GM11168 (cell line): ENCODE measurements at regions not wholly inside any gene's neighbourhood (a gene's known extent, or its start where the extent isn't known, plus 50 kb on each side); places are given as distances from the start of the nearest gene placed in this dataset.

Experiments
- in situ Hi-C: fragments of 300-500 bp; cut with MboI; formaldehyde crosslinking; loops from one replicate; pipeline ENCODE4 v1.12.0; 2022; ENCODE audit warnings: low sequenced_read_pairs; ENCODE audit not compliant: unreplicated experiment

DNA sequence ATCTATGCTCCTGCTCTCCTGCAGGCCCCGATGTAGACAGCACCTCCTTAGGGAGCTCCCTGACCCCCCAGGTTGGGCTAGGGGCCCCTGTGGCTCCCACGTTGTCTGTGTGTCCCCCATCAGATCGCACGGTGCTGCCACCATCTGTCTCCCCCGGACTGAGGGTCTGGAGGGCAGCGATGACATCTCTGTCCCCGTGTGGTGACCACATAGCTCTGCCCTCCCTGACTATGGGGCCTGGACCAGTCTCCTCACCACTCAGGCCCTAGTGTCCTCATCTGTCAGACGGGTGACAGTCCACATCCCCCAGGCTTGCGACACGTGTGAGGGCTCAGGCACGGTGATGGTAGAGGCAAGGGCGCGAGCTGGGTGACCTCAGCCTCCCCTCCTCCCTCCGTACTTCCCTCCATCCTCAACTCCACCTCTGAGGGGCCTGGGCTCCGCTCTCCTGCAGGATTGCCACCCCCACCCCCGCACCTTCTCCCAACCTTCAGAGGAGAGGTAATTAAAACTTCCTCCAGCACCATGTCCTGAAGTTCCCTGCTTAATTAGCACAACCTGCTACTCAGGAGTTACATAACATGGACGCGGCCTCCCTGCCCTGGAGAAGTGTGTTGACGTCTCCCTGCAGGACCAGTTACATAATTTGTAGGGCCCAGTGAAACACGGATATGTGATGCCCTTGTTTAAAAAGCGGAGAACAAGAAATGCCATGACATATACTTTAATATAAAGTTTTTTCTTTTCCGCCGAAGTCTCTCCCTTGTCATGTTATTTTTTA, 288.2 kb downstream of the PTPRU start:
- in situ Hi-C loops, result no loop called here

- in situ Hi-C loops, result no loop called here
Measured at GRCh38 chr1:29523576-29523975, 287.3 kb downstream of the PTPRU start.

GRCh38 chr1:29523136-29523535, 286.8 kb downstream of the PTPRU start:
- in situ Hi-C loops, result no loop called here

GRCh38 chr1:29521811-29522580, 285.7 kb downstream of the PTPRU start:
- in situ Hi-C loops, result no loop called here

DNA sequence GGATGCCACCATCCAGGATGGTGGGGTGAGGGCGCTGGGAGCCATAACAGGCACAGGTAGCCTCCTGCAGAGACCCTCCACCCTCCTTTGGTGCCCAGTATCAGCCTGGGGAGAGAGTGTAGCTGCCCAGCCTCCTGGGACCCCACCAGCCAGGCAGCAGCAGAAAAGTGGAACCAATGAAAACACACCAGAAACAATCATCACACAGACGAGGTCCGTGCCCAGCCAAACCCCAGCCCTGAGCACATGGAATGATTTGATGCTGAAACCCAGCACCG, 285.1 kb downstream of the PTPRU start:
- in situ Hi-C loops, result no loop called here

DNA sequence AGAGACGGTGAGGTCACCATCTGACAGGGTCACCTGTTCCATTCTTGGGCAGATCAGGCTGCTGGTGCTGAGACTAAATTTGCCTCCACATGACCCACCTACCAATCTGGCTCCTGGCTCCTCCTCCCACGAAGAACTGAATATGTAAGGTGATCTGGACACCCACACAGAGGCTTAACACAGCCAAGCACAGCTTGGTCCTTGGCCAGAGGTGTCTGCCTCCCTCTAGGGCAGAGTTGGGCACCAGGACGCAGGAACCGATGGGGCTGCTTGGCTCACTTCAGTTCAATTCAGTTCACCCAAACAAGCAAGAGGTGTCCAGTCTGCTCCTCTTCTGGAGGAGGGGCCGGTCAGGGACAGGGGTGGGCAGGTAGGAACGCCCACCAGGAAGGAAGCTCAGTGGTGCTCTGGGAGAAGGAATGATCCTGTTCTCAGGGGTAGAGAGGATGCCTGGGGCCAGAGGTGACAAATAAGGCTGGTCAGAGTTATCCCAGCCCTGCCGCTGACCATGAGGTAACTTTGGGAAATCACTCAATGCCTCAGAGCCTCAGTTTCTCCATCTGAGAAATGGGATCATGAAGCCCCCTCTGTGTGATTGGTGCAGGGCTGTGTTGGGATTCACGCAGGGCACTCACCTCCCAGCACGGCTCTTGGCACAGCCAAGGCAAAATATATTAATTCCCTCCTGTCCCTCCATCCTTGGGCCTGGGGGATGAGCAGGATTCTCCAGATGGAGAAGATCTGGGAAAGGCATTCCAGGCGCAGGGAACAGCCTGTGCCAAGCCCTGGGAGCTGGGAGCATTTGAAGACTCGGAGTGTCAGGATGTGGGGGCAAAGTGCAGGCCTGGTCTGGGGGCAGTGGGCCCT, 284.5 kb downstream of the PTPRU start:
- in situ Hi-C loops, result no loop called here

DNA sequence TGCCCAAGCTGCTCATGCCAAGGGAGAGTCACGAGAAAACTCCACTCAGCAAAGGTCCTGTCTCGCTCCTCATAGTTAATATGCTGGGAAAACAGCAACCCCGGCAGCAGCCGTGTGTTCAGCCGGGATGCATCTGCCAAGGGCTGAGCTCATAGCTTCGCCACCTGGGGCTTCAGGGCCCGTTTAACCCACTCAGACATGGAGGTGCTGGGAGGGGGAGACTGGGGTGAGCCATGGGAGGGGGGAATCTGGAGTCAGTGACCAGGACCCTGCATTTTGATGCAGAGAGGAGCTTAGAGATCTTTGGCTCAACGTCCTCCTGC, 283.4 kb downstream of the PTPRU start:
- in situ Hi-C loops, result no loop called here

GRCh38 chr1:29519108-29519787, 282.9 kb downstream of the PTPRU start:
- in situ Hi-C loops, result no loop called here

DNA sequence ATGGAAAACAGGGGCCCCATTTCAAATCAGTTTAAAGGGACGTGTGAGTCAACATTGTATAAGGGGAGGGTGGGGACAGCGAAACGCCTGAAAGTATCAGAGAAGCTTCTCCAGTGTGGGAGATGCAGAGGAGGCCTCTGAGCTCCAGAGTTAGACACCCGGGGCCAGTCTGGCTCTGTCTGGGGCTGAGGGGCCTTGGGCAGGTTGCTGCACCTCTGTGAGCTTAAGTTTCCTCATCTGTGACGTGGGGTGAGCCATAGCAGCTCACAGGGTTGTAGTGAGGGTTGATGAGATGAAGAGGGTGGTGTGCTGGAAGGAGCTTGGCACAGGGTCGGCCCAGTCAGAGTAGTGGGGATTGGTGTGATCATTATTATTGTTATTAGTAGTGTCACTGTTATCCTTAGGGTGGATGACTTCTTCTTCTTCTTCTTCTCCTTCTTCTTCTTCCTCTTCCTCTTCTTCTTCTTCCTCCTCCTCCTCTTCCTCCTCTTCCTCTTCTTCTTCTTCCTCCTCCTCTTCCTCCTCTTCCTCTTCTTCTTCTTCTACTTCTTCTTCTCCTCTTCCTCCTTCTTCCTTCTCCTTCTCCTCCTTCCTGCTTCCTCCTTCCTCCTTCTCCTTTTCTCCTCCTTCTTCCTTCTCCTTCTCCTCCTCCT, 282.0 kb downstream of the PTPRU start:
- in situ Hi-C loops, result no loop called here

DNA sequence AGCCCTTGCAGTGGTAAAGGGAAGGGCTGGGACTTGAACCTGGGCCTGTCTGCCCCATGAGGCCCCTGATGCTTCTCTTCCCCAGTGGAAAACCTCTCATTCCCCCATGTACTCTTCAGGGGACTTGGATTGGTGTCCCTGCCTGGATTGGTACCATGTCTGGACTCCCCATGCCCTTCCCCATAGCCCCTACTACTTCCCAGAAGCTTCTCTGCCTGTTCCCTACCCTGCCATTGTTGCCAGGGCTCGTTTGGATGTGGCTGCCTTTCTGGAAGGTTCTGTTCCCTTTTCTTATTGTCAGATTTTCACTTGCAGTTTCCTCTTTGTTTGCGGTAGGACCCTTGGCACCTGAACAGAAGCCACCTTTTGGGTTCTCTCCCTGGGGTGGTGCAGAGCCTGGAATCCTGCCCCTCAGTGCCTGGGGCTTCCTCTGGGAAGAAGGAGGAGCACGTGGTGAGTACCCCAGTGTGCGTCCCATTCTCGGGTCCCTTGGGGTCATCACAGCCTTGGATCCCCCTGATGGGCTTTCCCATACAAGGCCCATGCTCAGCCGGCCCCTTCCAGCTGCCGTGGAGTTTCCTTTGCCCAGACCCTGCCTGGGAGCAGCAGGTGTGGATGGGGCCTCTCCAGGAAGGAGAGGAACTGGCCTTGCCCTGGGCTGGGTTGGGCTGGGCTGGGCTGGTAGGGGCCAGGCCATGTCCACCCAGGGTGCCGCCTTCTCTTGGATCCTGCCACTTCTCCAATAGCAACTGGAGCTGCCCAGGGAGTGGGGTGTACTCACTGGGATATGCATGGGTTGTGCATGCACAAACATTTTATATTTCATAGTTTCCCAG, 281.1 kb downstream of the PTPRU start:
- in situ Hi-C loops, result no loop called here

DNA sequence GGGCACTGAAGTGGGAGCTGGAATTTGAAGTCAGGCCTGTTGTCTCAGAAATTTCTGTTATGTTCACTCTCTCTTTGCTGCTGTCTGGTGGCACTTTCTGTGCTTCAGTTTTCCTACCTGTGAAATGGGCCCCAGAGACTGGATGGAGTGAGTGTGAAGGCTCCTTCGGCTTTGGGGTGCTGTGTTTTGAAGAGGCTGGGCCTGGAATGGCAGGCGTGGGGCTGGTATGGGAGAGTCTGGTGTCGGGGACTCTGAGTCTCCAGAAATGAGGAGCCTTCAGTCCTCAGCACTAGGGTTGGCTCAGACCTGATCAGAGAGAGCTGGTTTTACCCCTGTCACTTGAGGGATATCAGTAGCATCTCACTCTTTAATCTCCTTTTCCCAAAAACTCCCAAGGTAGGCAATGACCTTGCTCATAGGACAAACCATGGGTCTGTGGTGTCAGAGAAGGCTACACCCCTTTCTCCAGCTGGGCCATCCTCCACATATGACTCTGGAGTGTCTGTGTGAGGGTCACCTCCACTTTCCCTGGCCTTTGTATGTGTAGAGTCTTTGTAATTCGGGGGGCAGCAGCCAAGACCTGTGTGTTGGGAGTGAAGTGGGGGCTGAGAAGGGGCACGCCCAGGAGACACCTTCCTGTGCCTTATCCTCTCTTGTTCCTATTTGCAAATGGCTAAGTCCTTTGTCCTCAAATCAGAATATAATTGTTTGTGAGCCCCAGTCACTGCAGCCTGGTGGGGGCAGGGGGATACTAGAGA, 279.9 kb downstream of the PTPRU start:
- in situ Hi-C loops, result no loop called here

DNA sequence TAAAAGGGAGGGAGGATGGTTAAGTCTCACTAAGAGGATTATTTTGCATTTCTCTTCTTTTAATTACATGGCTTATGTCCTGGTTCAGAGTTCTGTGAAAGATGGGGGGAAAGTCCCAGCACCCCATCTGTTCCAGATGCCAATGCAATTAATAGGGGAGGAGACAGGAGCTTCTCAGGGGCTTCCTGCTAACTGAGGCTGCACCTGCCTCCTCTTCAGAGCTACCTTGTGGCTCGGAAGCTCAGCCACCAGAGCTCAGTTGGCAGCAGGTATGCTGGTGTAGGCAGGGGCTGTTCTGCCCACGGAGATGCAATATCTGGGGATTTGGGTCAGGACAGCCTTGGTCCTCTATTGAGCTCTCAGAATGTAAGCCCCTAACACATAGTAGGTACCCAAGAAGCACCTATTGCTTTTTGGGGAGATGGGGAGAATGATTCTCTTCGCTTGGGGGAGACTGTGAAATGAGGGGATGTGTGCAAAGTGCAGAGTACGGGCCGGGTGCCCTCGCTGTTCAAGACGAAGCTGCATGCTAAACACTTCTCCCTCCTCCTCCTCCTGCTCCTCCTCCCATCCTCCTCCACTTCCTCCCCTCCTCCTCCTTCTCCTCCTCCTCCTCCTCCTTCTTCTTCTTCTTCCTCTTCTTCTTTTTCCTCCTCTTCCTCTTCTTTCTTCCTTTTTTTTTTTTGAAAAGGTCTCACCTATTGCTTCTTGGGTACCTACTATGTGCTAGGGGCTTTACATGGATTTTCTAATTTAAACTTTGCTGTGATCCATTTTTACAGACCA, 279.0 kb downstream of the PTPRU start:
- in situ Hi-C loops, result no loop called here

- in situ Hi-C loops, result no loop called here
Measured at GRCh38 chr1:29514361-29515169, 278.2 kb downstream of the PTPRU start.

DNA sequence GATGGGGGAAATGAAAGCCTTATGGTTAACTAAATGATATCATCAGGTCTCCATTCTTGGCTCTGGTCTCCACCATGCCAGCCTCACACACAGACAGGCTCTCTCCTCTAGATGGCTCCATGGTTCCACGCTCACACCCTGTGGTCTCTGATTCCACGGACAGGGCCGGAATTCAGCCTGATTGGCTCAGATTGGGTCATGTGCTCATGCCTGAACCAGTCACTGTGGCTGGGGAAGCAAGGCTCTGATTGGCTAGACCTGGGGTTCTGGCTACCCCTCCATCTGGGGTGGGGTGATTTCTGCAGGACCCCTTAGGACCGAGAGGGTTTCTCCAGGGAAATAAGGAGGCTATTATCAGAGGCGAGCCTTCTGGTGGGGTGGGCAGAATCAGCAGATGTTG, 277.0 kb downstream of the PTPRU start:
- in situ Hi-C loops, result no loop called here

DNA sequence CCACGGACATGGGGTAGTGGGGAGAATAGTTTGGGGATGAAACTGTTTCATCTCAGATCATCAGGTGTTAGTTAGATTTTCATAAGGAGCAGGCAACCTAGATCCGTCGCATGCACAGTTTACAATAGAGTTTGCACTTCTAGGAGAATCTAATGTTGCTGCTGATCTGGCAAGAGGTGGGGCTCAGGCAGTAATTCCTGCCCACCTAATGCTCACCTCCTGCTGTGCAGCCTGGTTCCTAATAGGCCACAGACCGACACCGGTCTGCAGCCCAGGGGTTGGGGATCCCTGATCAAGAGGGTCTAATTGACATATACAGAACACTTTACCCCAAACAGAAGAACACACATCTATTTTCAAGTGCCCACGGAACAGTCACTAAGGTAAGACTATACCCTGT, 275.1 kb downstream of the PTPRU start:
- in situ Hi-C loops, result no loop called here

GRCh38 chr1:29508458-29509107, 272.3 kb downstream of the PTPRU start:
- in situ Hi-C loops, result no loop called here
